ENCODE measurements at regions not wholly inside any gene's neighbourhood (a gene's known extent, or its start where the extent isn't known, plus 50 kb on each side); places are given as distances from the start of the nearest gene placed in this dataset.

DNA sequence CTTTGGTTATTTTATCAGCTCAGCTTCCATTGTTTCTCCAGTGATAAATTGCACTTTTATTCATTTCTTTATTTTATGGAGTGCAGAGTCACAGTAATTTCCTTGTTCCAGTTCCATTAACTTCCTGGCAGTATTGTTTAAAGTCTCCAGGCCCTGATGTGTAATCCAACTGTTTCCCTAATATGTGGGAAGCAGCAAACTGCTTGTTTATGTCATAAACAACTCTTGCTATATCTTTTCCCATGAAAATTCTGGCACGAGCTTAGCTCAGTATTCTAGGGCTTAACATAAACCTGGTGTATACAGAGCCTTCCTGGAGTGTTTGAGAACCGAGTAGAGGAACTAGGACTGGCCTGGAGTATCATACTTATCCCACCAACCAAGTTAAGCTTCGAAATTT, 83.5 kb upstream of the ARGLU1 start:
- TF ChIP-seq, protein P1, sequence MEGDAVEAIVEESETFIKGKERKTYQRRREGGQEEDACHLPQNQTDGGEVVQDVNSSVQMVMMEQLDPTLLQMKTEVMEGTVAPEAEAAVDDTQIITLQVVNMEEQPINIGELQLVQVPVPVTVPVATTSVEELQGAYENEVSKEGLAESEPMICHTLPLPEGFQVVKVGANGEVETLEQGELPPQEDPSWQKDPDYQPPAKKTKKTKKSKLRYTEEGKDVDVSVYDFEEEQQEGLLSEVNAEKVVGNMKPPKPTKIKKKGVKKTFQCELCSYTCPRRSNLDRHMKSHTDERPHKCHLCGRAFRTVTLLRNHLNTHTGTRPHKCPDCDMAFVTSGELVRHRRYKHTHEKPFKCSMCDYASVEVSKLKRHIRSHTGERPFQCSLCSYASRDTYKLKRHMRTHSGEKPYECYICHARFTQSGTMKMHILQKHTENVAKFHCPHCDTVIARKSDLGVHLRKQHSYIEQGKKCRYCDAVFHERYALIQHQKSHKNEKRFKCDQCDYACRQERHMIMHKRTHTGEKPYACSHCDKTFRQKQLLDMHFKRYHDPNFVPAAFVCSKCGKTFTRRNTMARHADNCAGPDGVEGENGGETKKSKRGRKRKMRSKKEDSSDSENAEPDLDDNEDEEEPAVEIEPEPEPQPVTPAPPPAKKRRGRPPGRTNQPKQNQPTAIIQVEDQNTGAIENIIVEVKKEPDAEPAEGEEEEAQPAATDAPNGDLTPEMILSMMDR (IDR thresholded peaks at IDR 0.05), result no peak
- TF ChIP-seq POLR2A (IDR thresholded peaks at IDR 0.05) (no peak), POLR2AphosphoS5 (IDR thresholded peaks at IDR 0.05) (no peak)

All from breast epithelium (tissue), 3 donors.